ENCODE measurements at regions not wholly inside any gene's neighbourhood (a gene's known extent, or its start where the extent isn't known, plus 50 kb on each side); places are given as distances from the start of the nearest gene placed in this dataset.

- DNase-seq, result no peak
These were observed 625.8 kb downstream of the BRINP3 start for GRCh38 chr1:189851806-189852367.

GRCh38 chr1:189859385-189859977, 618.2 kb downstream of the BRINP3 start:
- DNase-seq, result peak; percentile 46

GRCh38 chr1:189866606-189867005, 611.1 kb downstream of the BRINP3 start:
- no peak for DNase-seq

- DNase-seq, result no peak
These were observed 609.6 kb downstream of the BRINP3 start for GRCh38 chr1:189868021-189868420.

GRCh38 chr1:189874715-189875435, 602.8 kb downstream of the BRINP3 start:
- DNase-seq, result no peak

- DNase-seq, result no peak
These were observed 597.5 kb downstream of the BRINP3 start for GRCh38 chr1:189880135-189880534.

- no peak for DNase-seq
These were observed 577.8 kb downstream of the BRINP3 start for GRCh38 chr1:189899686-189900425.

GRCh38 chr1:189904509-189904908, 573.2 kb downstream of the BRINP3 start:
- DNase-seq, result no peak

GRCh38 chr1:189908113-189908512, 569.6 kb downstream of the BRINP3 start:
- DNase-seq, result no peak

- no peak for DNase-seq
These were observed 556.1 kb downstream of the BRINP3 start for GRCh38 chr1:189921613-189922012.

GRCh38 chr1:189927641-189928040, 550.0 kb downstream of the BRINP3 start:
- DNase-seq, result no peak

- no peak for DNase-seq
These were observed 548.1 kb downstream of the BRINP3 start for GRCh38 chr1:189929501-189930099.

- no peak for DNase-seq
These were observed 540.8 kb downstream of the BRINP3 start for GRCh38 chr1:189936861-189937260.

- DNase-seq, result no peak
These were observed 537.7 kb downstream of the BRINP3 start for GRCh38 chr1:189939967-189940366.

- DNase-seq, result no peak
These were observed 535.7 kb downstream of the BRINP3 start for GRCh38 chr1:189941922-189942321.

- DNase-seq, result no peak
These were observed 518.9 kb downstream of the BRINP3 start for GRCh38 chr1:189958756-189959155.

- no peak for DNase-seq
These were observed 516.9 kb downstream of the BRINP3 start for GRCh38 chr1:189960769-189961168.

- no peak for DNase-seq
These were observed 515.5 kb downstream of the BRINP3 start for GRCh38 chr1:189962181-189962580.

GRCh38 chr1:189970331-189971230, 507.1 kb downstream of the BRINP3 start:
- DNase-seq, result no peak

GRCh38 chr1:189971656-189972055, 506.0 kb downstream of the BRINP3 start:
- DNase-seq, result no peak

GRCh38 chr1:189977184-189977583, 500.5 kb downstream of the BRINP3 start:
- DNase-seq, result no peak
